Parathyroid adenoma (tissue), 2 donors: ENCODE measurements at regions not wholly inside any gene's neighbourhood (a gene's known extent, or its start where the extent isn't known, plus 50 kb on each side); places are given as distances from the start of the nearest gene placed in this dataset.

ENCODE experiments used
- H2AFZ ChIP-seq: fragments of 300-600 bp; sonication (generic); one replicate; pipeline ENCODE4 v1.7.0; 2017; ENCODE audit warnings: antibody characterized with exemption, mild to moderate bottlenecking
- H3K27ac ChIP-seq: fragments of 300-600 bp; sonication (generic); one replicate; pipeline ENCODE4 v1.7.0; 2017
- H3K27me3 ChIP-seq: fragments of 300-600 bp; sonication (generic); one replicate; pipeline ENCODE4 v1.7.0; 2017; ENCODE audit warnings: low read length; ENCODE audit not compliant: control insufficient read depth, insufficient read depth
- H3K36me3 ChIP-seq: fragments of 300-600 bp; sonication (generic); one replicate; pipeline ENCODE4 v1.7.0; 2017; ENCODE audit warnings: low read length; ENCODE audit not compliant: control insufficient read depth, insufficient read depth
- H3K4me1 ChIP-seq: fragments of 300-600 bp; sonication (generic); one replicate; pipeline ENCODE4 v1.7.0; 2017; ENCODE audit warnings: control low read depth
- H3K4me2 ChIP-seq: fragments of 300-600 bp; sonication (generic); one replicate; pipeline ENCODE4 v1.7.0; 2017; ENCODE audit warnings: low read length
- H3K4me3 ChIP-seq: fragments of 300-600 bp; sonication (generic); one replicate; pipeline ENCODE4 v1.7.0; 2017; ENCODE audit warnings: low read depth, low read length
- H3K79me2 ChIP-seq: fragments of 300-600 bp; sonication (generic); one replicate; pipeline ENCODE4 v1.7.0; 2017; ENCODE audit warnings: control low read depth
- H3K9ac ChIP-seq: fragments of 300-600 bp; sonication (generic); one replicate; pipeline ENCODE4 v1.7.0; 2017; ENCODE audit warnings: mild to moderate bottlenecking
- H3K9me3 ChIP-seq: fragments of 300-600 bp; sonication (generic); one replicate; pipeline ENCODE4 v1.7.0; 2017; ENCODE audit warnings: low read length; ENCODE audit not compliant: control insufficient read depth
- TF ChIP-seq, protein P1 (sequence below): fragments of 300-600 bp; sonication (generic); IDR thresholded peaks from one replicate; pipeline ENCODE4 v1.7.0; 2017; ENCODE audit warnings: antibody characterized with exemption, mild to moderate bottlenecking
- donor health status: primary hyperparathyroidism.

DNA sequence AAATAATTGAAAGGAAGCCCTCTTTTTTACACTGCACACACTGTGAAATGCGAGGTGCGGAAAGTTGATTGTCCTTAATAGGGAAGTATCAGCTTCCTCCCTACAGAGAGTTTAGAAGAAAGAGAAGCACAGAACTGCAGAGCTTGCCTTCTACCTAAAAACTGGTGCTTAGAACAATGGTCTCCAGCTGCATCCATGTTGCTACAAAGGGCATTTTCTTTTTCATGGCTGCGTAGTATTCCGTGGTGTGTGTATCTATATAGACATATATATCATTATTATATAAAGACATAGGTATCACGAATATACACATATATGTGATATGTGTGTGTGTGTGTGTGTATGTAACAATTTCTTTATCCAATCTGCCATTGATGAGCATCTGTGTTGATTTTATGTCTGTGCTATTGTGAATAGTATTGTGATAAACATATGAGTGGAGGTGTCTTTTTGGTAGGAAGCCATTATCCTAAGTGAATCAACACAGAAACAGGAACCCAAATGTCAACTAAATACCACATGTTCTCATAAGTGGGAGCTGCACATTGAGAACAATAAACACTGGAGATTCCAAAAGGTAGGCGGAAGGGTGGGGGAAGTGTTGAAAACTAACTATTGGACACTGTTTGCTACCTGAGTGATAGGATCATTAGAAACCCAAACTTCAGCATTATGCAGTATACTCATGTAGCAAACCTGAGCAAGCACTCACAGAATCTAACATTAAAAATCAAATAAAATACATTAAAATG is 290.0 kb upstream of the RUNX1 start:
- no peak overlapping the region for H3K4me2 ChIP-seq
- H3K4me3 ChIP-seq, result no peak overlapping the region
- no peaks in the 10 kb centered on the region for H3K4me1 ChIP-seq
- H2AFZ ChIP-seq, result no peak overlapping the region
- H3K36me3 ChIP-seq, result no peaks in the 10 kb centered on the region
- H3K27ac ChIP-seq, result no peak overlapping the region
- no peaks in the 10 kb centered on the region for H3K27me3 ChIP-seq
- no peak overlapping the region for H3K9ac ChIP-seq
- TF ChIP-seq, protein P1, sequence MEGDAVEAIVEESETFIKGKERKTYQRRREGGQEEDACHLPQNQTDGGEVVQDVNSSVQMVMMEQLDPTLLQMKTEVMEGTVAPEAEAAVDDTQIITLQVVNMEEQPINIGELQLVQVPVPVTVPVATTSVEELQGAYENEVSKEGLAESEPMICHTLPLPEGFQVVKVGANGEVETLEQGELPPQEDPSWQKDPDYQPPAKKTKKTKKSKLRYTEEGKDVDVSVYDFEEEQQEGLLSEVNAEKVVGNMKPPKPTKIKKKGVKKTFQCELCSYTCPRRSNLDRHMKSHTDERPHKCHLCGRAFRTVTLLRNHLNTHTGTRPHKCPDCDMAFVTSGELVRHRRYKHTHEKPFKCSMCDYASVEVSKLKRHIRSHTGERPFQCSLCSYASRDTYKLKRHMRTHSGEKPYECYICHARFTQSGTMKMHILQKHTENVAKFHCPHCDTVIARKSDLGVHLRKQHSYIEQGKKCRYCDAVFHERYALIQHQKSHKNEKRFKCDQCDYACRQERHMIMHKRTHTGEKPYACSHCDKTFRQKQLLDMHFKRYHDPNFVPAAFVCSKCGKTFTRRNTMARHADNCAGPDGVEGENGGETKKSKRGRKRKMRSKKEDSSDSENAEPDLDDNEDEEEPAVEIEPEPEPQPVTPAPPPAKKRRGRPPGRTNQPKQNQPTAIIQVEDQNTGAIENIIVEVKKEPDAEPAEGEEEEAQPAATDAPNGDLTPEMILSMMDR, result no peak
- no peaks in the 10 kb centered on the region for H3K79me2 ChIP-seq
- H3K9me3 ChIP-seq, result no peaks in the 10 kb centered on the region

DNA sequence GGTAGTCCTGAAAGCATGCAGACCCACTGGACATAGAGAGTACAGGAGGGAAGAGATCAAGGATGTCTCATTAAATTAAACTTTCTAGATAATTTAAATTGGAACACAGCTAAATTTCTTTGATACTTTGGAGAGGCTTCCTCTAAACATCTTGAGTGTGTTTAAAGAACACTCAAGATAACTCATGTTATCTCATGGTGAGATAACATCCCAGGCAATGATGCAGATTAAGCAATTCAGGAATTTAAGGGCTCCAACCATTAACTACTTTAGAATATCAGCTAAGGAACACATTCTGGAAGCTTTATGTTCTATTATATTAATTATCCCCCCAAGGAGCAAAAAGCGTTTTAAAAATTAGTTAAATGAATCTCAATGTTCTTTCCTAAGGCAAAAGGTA is 289.2 kb upstream of the RUNX1 start:
- no peaks in the 10 kb centered on the region for H3K36me3 ChIP-seq
- H3K4me3 ChIP-seq, result no peak overlapping the region
- no peaks in the 10 kb centered on the region for H3K79me2 ChIP-seq
- no peak overlapping the region for H2AFZ ChIP-seq
- no peak overlapping the region for H3K27ac ChIP-seq
- no peaks in the 10 kb centered on the region for H3K9me3 ChIP-seq
- no peak overlapping the region for H3K9ac ChIP-seq
- TF ChIP-seq, protein P1, result no peak
- H3K27me3 ChIP-seq, result no peaks in the 10 kb centered on the region
- H3K4me1 ChIP-seq, result no peaks in the 10 kb centered on the region
- H3K4me2 ChIP-seq, result no peak overlapping the region

GRCh38 chr21:35337573-35337972 is 288.5 kb upstream of the RUNX1 start:
- Histone ChIP-seq H3K4me3 (no peak overlapping the region), H3K9ac (no peak overlapping the region), H3K9me3 (no peaks in the 10 kb centered on the region), H3K27me3 (no peaks in the 10 kb centered on the region), H3K27ac (no peak overlapping the region), H3K4me2 (no peak overlapping the region), H2AFZ (no peak overlapping the region), H3K36me3 (no peaks in the 10 kb centered on the region), H3K79me2 (no peaks in the 10 kb centered on the region), H3K4me1 (no peaks in the 10 kb centered on the region)
- TF ChIP-seq, protein P1, result no peak

- TF ChIP-seq, protein P1, result no peak
- Histone ChIP-seq H3K4me2 (no peak overlapping the region), H3K79me2 (no peaks in the 10 kb centered on the region), H3K4me1 (no peaks in the 10 kb centered on the region), H3K4me3 (no peak overlapping the region), H3K36me3 (no peaks in the 10 kb centered on the region), H3K27ac (no peak overlapping the region), H3K9ac (no peak overlapping the region), H3K27me3 (no peaks in the 10 kb centered on the region), H2AFZ (no peak overlapping the region), H3K9me3 (no peaks in the 10 kb centered on the region)
Measured at GRCh38 chr21:35336534-35336933, 287.4 kb upstream of the RUNX1 start.

GRCh38 chr21:35335951-35336446 is 286.9 kb upstream of the RUNX1 start:
- no peaks in the 10 kb centered on the region for H3K9me3 ChIP-seq
- TF ChIP-seq, protein P1, result no peak
- H3K27ac ChIP-seq, result no peak overlapping the region
- no peaks in the 10 kb centered on the region for H3K27me3 ChIP-seq
- H2AFZ ChIP-seq, result no peak overlapping the region
- H3K36me3 ChIP-seq, result no peaks in the 10 kb centered on the region
- no peak overlapping the region for H3K4me3 ChIP-seq
- H3K79me2 ChIP-seq, result no peaks in the 10 kb centered on the region
- no peaks in the 10 kb centered on the region for H3K4me1 ChIP-seq
- no peak overlapping the region for H3K9ac ChIP-seq
- H3K4me2 ChIP-seq, result no peak overlapping the region
